ENCODE measurements at regions not wholly inside any gene's neighbourhood (a gene's known extent, or its start where the extent isn't known, plus 50 kb on each side); places are given as distances from the start of the nearest gene placed in this dataset.
"Not testable (repeated sequence)": the region's sequence is repeated elsewhere in the genome, so short reads cannot be mapped to it uniquely, and the experiment has no call there.

GRCh38 chr5:88615767-88616166 is 267.2 kb downstream of the MEF2C start:
- DNase-seq (ENCODE audit: low read depth) = not testable (repeated sequence)

- DNase-seq (ENCODE audit: low read depth) = no peak
These were observed 269.9 kb downstream of the MEF2C start for GRCh38 chr5:88613051-88613450.

DNA sequence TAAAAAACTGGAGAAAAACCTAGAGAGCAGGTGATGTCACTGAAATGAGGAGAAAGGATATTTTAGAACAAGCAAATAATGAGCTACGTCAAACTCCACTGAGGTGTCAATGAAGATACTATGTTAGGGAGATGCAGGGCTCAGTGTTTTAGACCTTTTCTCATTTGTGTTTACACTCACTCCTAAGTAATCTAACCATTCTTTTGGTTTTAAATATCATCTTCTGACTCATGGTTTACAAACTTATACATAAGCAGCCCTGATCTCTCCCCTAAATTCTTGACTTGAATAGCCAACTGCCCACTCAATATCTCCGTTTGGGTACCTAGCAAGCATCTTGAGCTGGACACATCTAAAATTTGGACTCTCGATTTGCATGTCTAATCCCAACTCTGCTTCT is 272.4 kb downstream of the MEF2C start:
- no peak for DNase-seq (ENCODE audit: low read depth)

DNA sequence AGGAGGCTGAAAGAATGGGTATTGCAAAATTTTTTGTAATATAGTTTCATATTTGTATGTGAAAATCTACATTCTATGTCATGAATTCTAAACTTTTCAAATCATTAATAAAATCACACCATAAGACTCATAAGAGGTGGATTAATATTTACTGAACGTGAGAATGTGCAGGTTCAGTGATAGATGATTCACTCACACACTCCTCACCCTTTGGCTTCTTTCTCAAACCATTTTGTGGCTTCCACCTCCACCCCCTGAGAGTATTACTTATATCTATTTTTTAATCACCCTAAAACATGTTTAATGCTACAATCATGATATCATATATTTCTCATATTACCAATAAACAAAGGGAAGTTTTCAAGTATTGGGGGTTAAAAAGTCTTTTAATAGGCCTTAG is 275.5 kb downstream of the MEF2C start:
- no peak for DNase-seq (ENCODE audit: low read depth)

GRCh38 chr5:88606626-88607025 is 276.4 kb downstream of the MEF2C start:
- no peak for DNase-seq (ENCODE audit: low read depth)

GRCh38 chr5:88606173-88606572 is 276.8 kb downstream of the MEF2C start:
- DNase-seq (ENCODE audit: low read depth) = no peak

GRCh38 chr5:88602584-88602983 is 280.4 kb downstream of the MEF2C start:
- DNase-seq (ENCODE audit: low read depth) = no peak

GRCh38 chr5:88594441-88594840 is 288.5 kb downstream of the MEF2C start:
- no peak for DNase-seq (ENCODE audit: low read depth)

DNA sequence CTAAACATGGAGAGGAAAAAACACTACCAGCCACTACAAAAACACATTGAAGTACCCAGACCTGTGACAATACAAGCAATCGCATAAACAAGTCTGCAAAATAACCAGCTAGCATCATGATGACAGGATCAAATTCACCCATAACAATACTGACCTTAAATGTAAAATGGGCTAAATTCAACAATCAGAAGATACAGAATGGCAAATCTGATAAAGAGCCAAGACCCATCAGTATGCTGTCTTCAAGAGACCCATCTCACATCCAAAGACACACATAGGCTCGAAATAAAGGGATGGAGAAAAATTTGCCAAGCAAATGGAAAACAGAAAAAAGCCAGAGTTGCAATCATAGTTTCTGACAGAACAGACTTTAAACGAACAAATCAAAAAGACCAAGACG is 294.4 kb downstream of the MEF2C start:
- DNase-seq (ENCODE audit: low read depth) = no peak

GRCh38 chr5:88583471-88583870 is 299.5 kb downstream of the MEF2C start:
- no peak for DNase-seq (ENCODE audit: low read depth)

DNA sequence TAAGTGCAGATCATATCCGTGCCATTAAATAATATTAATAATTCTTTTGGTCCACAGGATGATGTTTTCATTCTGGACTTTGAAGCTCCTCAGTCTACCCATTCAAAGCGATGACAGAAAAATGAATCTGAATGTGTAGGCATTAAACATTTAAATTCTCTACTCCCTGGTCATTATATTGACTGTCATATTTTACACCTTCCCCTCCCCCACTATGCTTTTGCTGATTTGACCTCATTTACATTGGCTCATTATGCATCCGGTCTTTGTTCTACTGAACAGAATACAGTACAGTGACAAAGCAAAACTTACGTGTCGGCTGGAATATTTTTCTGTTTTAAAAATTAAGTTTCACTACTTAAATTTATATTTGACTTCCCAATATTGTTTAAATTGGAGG is 289.7 kb upstream of the TMEM161B start:
- DNase-seq (ENCODE audit: low read depth) = no peak

GRCh38 chr5:88557881-88558280 is 289.2 kb upstream of the TMEM161B start:
- DNase-seq (ENCODE audit: low read depth) = no peak

GRCh38 chr5:88557131-88557530 is 288.5 kb upstream of the TMEM161B start:
- DNase-seq (ENCODE audit: low read depth) = no peak

- no peak for DNase-seq (ENCODE audit: low read depth)
These were observed 287.8 kb upstream of the TMEM161B start for GRCh38 chr5:88556406-88556805.

- DNase-seq (ENCODE audit: low read depth) = no peak
These were observed 287.0 kb upstream of the TMEM161B start for GRCh38 chr5:88555674-88556073.

GRCh38 chr5:88553986-88554385 is 285.3 kb upstream of the TMEM161B start:
- no peak for DNase-seq (ENCODE audit: low read depth)

GRCh38 chr5:88553136-88553875 is 284.7 kb upstream of the TMEM161B start:
- no peak for DNase-seq (ENCODE audit: low read depth)

GRCh38 chr5:88552426-88552825 is 283.8 kb upstream of the TMEM161B start:
- DNase-seq (ENCODE audit: low read depth) = no peak

DNA sequence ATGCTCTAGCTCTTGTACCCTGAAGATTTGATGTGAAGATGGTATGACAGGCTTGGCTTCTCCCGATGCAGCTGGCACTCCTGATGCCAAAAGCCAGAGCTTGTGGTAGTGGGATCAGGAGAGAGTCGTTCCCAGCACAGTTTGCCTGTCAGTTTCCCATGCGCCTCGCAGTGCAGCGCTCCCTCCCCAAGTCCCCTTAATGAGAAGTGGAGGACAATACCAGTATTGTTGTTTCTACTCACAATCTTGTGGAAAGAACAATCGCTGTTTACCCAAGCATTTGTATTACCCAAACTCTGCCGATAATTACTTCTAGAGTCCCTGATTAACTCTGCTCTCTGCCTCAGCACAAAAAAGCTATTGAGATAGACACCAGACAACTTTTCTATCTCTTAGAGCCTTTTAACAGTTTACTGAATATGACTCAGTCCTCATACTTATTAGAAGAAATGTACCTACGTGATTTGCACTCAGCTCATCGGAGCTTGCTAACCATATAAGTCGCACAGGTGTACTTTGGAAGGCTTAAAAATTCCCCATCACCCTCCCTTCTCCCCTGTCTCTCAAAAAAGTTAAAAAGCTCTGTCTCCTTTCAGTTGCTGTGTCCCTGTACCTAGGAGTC is 283.2 kb upstream of the TMEM161B start:
- no peak for DNase-seq (ENCODE audit: low read depth)

DNA sequence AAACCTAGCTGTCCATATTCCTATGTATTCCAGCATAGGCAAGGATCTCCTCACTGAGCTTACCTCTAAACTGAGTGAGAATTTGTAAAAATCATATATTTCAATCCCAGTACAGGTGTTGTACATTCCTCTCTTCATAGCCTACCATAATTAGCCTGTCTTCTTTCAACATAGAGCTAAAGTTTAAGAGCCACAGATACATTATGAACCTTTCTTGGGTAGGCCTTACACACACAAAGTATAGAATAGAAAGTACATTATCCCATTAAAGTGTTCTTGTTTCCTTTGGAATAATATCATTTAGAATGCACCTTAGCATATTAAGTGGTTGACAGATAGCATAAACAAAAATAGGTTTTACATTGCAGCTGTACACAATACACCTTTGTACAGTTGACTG is 282.1 kb upstream of the TMEM161B start:
- DNase-seq (ENCODE audit: low read depth) = no peak

- no peak for DNase-seq (ENCODE audit: low read depth)
These were observed 279.6 kb upstream of the TMEM161B start for GRCh38 chr5:88548136-88548805.

DNA sequence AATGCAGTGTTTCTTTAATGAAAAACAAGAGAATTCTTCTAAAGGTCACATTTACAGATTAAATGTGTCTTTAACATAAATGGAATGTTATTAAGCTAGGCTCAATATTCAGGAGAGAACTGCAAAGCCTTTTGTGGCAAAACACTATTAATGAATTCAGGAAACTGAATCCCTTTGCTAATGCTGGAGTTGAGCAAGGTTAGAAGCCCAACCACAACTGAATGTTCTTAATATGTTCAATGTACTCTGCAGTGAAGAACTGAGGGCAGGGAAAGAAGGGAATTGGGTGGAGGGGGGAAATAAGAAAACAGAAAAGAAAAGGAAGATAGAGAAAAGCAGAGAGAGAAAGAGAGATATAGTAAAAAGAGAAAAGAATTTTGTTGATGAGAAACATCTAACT is 276.7 kb upstream of the TMEM161B start:
- no peak for DNase-seq (ENCODE audit: low read depth)

DNA sequence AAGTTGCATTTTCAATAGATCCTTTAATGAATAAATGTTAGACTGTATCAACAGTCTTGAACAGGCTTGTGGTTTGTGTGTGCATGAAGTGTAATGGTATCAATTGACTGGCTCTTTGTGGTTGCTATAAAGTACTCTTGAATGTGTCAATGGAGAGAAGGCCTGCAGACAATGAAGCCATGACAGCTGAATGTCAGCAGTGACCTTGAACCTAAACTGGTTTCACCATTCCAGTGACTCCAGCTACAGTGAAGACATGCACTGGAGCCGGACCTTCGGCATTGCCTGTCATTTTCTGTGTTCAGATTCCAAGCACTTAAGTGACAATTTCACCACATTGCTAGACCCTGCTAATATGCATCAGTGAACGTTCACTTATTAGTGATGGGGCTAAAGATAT is 276.0 kb upstream of the TMEM161B start:
- no peak for DNase-seq (ENCODE audit: low read depth)

Measured in amniotic epithelial cell (primary cell).